ENCODE measurements at regions not wholly inside any gene's neighbourhood (a gene's known extent, or its start where the extent isn't known, plus 50 kb on each side); places are given as distances from the start of the nearest gene placed in this dataset.

DNA sequence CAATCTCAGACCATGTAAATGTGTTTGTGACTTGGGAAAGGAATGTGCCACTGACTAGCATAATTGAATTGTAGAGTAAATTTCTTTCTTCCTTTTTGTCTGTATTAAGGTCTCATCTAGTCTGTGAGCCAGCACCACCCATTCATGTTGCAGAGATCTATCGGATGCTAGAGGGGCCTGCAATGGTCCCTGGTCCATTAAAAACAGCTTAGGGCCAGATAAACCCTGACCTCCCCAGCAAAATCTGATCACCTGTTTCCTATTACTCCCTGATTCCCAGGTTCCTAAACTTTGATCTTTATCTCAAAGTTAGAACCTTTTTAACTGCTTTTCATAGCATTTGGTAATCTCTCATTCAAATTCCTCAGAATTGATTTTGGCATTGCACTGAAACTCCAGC lies 174.5 kb upstream of the POC5 start:
- TF ChIP-seq EP300 (IDR thresholded peaks at IDR 0.05; ENCODE audit: borderline replicate concordance in 1 of 2, low read depth in 2 of 2, low read length in 2 of 2) (no peak), POLR2AphosphoS5 (IDR thresholded peaks at IDR 0.05; ENCODE audit: low read depth, low read length) (no peak), CREB1 (IDR thresholded peaks at IDR 0.05) (no peak), SP2 (IDR thresholded peaks at IDR 0.05; ENCODE audit: low read length) (no peak), PHF8 (conservative IDR thresholded peaks at IDR 0.05; ENCODE audit: low read depth, low read length) (no peak), RNF2 (IDR thresholded peaks at IDR 0.05; ENCODE audit: borderline replicate concordance, low read depth, low read length, missing control alignments, poor library complexity, severe bottlenecking) (no peak)
- TF ChIP-seq, protein P1, sequence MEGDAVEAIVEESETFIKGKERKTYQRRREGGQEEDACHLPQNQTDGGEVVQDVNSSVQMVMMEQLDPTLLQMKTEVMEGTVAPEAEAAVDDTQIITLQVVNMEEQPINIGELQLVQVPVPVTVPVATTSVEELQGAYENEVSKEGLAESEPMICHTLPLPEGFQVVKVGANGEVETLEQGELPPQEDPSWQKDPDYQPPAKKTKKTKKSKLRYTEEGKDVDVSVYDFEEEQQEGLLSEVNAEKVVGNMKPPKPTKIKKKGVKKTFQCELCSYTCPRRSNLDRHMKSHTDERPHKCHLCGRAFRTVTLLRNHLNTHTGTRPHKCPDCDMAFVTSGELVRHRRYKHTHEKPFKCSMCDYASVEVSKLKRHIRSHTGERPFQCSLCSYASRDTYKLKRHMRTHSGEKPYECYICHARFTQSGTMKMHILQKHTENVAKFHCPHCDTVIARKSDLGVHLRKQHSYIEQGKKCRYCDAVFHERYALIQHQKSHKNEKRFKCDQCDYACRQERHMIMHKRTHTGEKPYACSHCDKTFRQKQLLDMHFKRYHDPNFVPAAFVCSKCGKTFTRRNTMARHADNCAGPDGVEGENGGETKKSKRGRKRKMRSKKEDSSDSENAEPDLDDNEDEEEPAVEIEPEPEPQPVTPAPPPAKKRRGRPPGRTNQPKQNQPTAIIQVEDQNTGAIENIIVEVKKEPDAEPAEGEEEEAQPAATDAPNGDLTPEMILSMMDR (IDR thresholded peaks at IDR 0.05; ENCODE audit: control extremely low read depth in 1 of 3, insufficient read depth in 1 of 3, low read depth in 1 of 3, low read length in 3 of 3), result no peak

All from H1 (cell line).